HG03045 (cell line): ENCODE measurements at regions not wholly inside any gene's neighbourhood (a gene's known extent, or its start where the extent isn't known, plus 50 kb on each side); places are given as distances from the start of the nearest gene placed in this dataset.

Experiments used
- ATAC-seq: cut with Tn5 transposase; IDR thresholded peaks from one replicate; pipeline ENCODE4 v1.9.1; 2021; ENCODE audit warnings: mild to moderate bottlenecking, moderate library complexity; ENCODE audit not compliant: unreplicated experiment

DNA sequence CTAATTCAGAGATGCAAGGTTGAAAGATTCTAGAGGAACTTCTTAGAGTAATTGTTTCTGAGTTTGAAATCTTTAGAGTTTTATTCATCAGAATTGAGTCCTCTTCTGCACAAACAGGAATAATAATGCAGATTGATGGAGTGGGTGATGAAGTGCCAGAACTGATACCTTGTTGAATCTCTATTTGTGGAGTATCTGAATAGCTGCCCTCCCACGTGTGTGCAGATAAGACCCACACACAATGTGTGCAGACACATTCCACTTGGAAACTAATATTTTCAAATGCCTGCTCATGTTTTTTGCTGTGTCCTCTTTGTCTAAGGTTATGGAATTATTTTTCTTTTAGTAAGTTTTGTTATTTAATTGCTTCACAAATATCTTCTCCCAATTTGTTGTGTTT lies 1167.8 kb upstream of the MAP3K7 start:
- ATAC-seq: no peak

DNA sequence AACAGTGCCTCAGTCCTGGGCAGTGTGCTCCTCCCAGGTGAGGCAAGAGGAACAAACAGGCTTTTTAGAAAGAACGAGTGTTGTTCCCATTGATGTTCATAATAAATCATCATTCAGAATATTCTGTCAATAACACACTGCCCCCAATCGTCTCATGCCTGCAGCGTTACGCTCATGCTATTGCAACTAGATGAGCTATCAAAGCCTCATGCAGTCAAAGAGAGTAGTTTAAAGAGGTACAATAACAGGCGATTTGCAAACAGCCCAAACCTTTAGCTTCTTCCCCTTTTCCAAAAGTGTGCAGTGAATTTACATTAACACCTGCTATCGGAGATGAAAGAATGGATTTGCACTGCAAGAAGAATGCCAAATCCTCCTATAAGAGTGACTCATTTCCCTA lies 1164.7 kb upstream of the MAP3K7 start:
- no peak for ATAC-seq

DNA sequence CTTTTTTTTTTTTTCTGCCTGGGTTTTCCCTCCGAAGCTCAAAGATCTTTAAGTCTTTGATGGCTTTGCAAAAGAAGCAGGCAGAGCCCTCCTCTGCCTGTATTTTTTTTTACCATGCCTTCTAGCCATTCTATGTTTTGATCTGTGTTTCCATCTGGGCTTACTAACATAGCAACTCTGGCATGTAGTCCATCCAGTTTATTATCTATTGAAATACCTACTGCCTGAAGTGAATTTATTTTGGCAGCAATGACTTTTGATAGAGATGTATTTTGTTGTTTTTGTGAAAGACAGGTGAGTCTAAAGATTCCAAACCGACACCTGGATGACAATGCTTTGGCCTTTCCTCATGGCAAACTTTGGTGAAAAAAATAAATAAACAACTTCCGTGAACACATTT lies 1157.7 kb upstream of the MAP3K7 start:
- no peak for ATAC-seq

GRCh38 chr6:91743756-91744155 lies 1156.9 kb upstream of the MAP3K7 start:
- no peak for ATAC-seq

GRCh38 chr6:91731939-91732338 lies 1145.1 kb upstream of the MAP3K7 start:
- ATAC-seq: no peak

- no peak for ATAC-seq
Observed at GRCh38 chr6:91730710-91731109, 1143.8 kb upstream of the MAP3K7 start.

GRCh38 chr6:91720324-91720723 lies 1133.5 kb upstream of the MAP3K7 start:
- no peak for ATAC-seq

GRCh38 chr6:91719414-91719813 lies 1132.5 kb upstream of the MAP3K7 start:
- ATAC-seq: no peak

DNA sequence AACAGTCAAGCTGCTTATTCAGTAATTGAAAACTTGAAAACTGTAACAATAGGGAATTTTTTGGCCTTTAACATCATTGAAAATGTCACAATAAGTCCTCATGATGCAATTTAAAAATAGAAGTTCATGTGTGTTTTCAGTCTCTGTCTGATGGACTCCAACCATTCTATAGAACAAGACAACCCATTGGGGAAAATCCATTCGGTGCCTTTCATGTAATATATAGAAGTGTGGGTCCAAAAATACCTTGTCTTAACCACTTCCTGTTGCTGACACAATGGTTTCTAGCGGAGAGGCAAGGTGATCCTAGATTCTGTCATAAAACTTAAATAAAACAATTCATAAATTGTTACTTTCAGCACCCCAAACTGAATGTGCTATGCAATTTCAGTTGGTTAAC lies 1131.3 kb upstream of the MAP3K7 start:
- no peak for ATAC-seq

DNA sequence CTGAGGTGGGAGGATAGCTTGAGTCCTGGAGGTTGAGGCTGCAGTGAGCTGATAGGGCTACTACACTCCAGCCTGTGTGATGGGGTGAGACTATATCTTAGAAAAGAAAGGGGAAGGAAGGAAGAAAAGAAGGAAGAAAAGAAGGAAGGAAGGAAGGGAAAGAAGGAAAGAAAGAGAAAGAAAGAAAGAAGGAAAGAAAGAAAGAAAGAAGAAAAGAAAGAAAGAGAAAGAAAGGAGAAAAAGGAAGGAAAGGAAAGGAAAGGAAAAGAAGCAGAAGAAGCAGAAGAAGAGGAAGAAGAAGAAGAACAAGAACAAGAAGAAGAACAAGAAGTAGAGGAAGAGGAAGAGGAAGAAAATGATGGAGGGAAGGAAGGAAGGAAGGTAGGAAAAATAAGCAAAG lies 1130.2 kb upstream of the MAP3K7 start:
- ATAC-seq: no peak

DNA sequence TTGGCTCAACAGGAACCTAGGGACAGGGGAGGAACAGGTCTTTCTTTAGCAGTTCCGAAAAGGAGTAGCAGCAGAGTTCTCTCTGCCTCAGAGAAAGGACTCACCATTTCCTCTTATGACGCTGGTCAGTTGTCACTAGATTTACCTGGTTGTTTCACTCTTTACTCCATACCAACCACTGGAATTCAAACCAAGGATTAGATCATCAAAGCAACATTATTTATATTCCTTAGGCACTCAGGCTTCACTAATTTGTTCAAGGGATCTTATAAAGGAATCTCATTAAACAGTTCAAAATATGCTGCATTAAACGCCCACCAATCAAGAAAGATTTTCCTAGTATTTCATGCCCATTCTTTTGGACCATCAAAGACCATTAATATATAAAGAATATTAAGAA lies 1129.5 kb upstream of the MAP3K7 start:
- no peak for ATAC-seq

DNA sequence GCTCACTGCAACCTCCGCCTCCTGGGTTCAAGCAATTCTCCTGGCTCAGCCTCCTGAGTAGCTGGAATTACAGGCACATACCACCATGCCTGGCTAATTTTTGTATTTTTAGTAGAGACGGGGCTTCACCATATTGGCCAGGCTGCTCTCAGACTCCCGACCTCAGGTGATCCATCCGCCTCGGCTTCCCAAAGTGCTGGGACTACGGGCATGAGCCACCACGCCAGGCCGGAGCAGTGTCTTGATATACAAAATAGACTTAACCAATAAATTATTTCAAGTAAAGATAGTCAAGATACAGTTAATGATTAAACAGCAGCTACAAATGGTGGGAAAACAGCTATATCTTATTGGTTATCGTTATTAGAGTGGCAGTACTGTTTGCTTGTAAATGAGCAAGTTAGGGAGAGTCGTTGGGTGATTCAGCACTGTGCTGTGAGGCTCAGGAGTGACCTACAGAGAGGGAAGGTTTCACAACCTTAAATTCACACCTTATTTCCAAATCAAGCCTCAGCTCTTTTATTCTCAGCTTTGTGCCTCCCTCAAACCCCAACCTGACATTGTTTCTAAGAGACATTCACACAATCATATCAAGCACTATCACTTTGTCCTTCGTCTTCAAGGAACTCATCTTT lies 1128.4 kb upstream of the MAP3K7 start:
- no peak for ATAC-seq

DNA sequence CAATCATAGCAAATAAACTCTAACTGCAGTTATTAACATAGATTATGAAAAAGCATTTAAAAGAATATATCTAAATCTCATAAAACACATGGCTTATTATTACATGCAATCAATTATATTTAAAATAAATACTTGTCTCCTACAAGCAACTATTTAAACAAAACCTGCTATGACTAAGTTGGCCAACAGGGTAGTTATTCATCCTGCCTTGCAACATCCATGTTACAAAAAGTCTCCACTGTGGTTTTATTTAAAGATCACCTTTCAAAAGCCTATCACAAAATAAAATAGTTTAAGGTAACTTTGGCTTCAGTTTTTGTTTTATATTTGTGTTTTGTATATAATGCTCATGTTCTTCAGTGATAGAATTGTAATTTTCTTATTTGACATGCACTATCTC lies 1127.0 kb upstream of the MAP3K7 start:
- no peak for ATAC-seq

GRCh38 chr6:91711518-91711917 lies 1124.6 kb upstream of the MAP3K7 start:
- no peak for ATAC-seq

GRCh38 chr6:91710342-91710741 lies 1123.5 kb upstream of the MAP3K7 start:
- ATAC-seq: no peak

DNA sequence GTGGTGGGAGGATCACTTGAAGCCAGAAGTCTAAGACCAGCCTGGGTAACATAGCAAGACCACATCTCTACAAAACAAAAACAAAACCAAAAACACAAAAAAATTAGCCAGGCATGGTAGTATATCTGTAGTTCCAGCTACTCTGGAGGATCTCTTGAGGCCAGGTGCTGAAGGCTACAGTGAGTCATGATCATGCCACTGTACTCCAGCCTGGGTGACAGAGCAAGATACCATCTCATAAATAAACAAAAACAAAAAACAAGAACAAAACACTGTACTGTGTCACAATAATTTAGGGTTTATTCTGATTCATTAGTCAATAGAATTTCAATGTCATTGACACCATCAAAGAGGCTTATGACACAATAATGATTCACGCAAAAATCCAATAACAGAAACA lies 1121.7 kb upstream of the MAP3K7 start:
- ATAC-seq: no peak

- ATAC-seq: no peak
Observed at GRCh38 chr6:91705646-91706045, 1118.8 kb upstream of the MAP3K7 start.

DNA sequence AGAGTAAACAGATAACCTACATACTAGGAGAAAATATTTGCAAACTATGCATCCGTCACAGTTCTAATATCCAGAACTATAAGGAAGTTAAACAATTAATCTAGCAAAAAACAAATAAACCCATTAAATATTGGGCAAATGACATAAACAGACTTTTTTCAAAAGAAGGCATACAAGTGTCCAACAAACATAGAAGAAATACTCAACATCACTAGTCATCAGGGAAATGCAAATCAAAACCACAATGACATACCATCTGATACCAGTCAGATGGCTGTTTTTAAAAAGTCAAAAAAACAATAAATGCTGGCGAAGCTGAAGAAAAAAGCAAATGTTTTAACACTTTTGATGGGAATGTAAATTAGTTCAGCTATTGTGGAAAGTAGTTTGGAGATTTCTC lies 1117.7 kb upstream of the MAP3K7 start:
- no peak for ATAC-seq

GRCh38 chr6:91697010-91697695 lies 1110.3 kb upstream of the MAP3K7 start:
- ATAC-seq: no peak

DNA sequence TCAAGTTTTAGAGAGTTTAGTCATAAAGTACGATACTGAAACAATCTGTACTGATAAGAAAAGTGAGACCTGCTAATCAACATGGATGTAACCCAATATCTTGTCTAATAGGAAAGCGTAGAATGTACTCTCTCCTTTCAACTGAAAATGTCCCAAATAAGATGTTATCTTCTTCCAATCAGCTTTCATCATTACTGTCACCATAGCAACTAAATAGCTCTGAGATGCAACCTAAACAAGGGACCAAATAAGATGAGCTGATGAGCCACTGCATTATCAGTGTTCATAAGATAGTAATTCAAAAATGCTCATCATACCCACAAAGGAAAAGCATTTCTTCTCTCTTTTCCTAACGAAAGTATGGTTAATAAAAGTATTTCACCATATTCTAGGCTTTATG lies 1108.3 kb upstream of the MAP3K7 start:
- no peak for ATAC-seq

GRCh38 chr6:91694016-91694654 lies 1107.3 kb upstream of the MAP3K7 start:
- ATAC-seq: no peak

- ATAC-seq: no peak
Observed at GRCh38 chr6:91691449-91691848, 1104.6 kb upstream of the MAP3K7 start.
